CD4-positive, alpha-beta T cell treated with Interleukin-15 for 4 hours (primary cell): ENCODE measurements at regions not wholly inside any gene's neighbourhood (a gene's known extent, or its start where the extent isn't known, plus 50 kb on each side); places are given as distances from the start of the nearest gene placed in this dataset.
"Not testable (repeated sequence)": the region's sequence is repeated elsewhere in the genome, so short reads cannot be mapped to it uniquely, and the experiment has no call there.

Experiments used
- DNase-seq: peaks from one replicate; pipeline ENCODE4 v3.0.0-alpha.2; 2020; ENCODE audit warnings: low spot score

- DNase-seq = no peak
Observed at GRCh38 chr18:34942276-34942675, 98.9 kb upstream of the MAPRE2 start.

GRCh38 chr18:34942975-34943374, 98.2 kb upstream of the MAPRE2 start:
- no peak for DNase-seq

GRCh38 chr18:34943587-34943986, 97.6 kb upstream of the MAPRE2 start:
- DNase-seq = no peak

GRCh38 chr18:34947711-34948125, 93.5 kb upstream of the MAPRE2 start:
- no peak for DNase-seq

- no peak for DNase-seq
Observed at GRCh38 chr18:34951625-34952379, 89.4 kb upstream of the MAPRE2 start.

GRCh38 chr18:34953212-34953611, 88.0 kb upstream of the MAPRE2 start:
- DNase-seq = no peak

GRCh38 chr18:34955494-34955893, 85.7 kb upstream of the MAPRE2 start:
- not testable (repeated sequence) for DNase-seq

- no peak for DNase-seq
Observed at GRCh38 chr18:34956663-34957062, 84.5 kb upstream of the MAPRE2 start.

GRCh38 chr18:34957119-34957863, 83.9 kb upstream of the MAPRE2 start:
- no peak for DNase-seq

GRCh38 chr18:34957864-34958259, 83.4 kb upstream of the MAPRE2 start:
- no peak for DNase-seq

GRCh38 chr18:34959211-34959829, 81.9 kb upstream of the MAPRE2 start:
- DNase-seq = no peak

GRCh38 chr18:34959989-34960388, 81.2 kb upstream of the MAPRE2 start:
- no peak for DNase-seq

GRCh38 chr18:34965108-34965507, 76.1 kb upstream of the MAPRE2 start:
- no peak for DNase-seq

- DNase-seq = no peak
Observed at GRCh38 chr18:34965566-34965965, 75.6 kb upstream of the MAPRE2 start.

GRCh38 chr18:34970106-34970505, 71.1 kb upstream of the MAPRE2 start:
- no peak for DNase-seq

GRCh38 chr18:34971313-34971712, 69.9 kb upstream of the MAPRE2 start:
- no peak for DNase-seq

GRCh38 chr18:34972765-34973414, 68.3 kb upstream of the MAPRE2 start:
- DNase-seq = no peak

- no peak for DNase-seq
Observed at GRCh38 chr18:34976123-34976522, 65.1 kb upstream of the MAPRE2 start.

- no peak for DNase-seq
Observed at GRCh38 chr18:34976534-34976898, 64.7 kb upstream of the MAPRE2 start.

- DNase-seq = peak; percentile 73
Observed at GRCh38 chr18:34976899-34977837, 64.0 kb upstream of the MAPRE2 start.

GRCh38 chr18:34977838-34978532, 63.2 kb upstream of the MAPRE2 start:
- peak; percentile 36 for DNase-seq
